NCI-H526 treated with DMSO at 0.1 percent for 48 hours (cell line): ENCODE measurements at regions not wholly inside any gene's neighbourhood (a gene's known extent, or its start where the extent isn't known, plus 50 kb on each side); places are given as distances from the start of the nearest gene placed in this dataset.
"Not testable (repeated sequence)": the region's sequence is repeated elsewhere in the genome, so short reads cannot be mapped to it uniquely, and the experiment has no call there.

Experiments used
- DNase-seq: peaks from one replicate; lab custom pipeline; 2025; lab: John Stamatoyannopoulos, UW

GRCh38 chr9:42434844-42435714 is 251.6 kb downstream of the SPATA31A6 start:
- not testable (repeated sequence) for DNase-seq

GRCh38 chr9:42435715-42436342 is 252.4 kb downstream of the SPATA31A6 start:
- DNase-seq, result not testable (repeated sequence)

GRCh38 chr9:42437057-42437759 is 253.7 kb downstream of the SPATA31A6 start:
- not testable (repeated sequence) for DNase-seq

GRCh38 chr9:42442680-42443079 is 259.2 kb downstream of the SPATA31A6 start:
- DNase-seq, result not testable (repeated sequence)

- DNase-seq, result not testable (repeated sequence)
These were observed 260.0 kb downstream of the SPATA31A6 start for GRCh38 chr9:42443414-42443813.

- DNase-seq, result not testable (repeated sequence)
These were observed 278.0 kb downstream of the SPATA31A6 start for GRCh38 chr9:42461436-42461835.

- not testable (repeated sequence) for DNase-seq
These were observed 278.4 kb downstream of the SPATA31A6 start for GRCh38 chr9:42461863-42462262.

GRCh38 chr9:42463981-42464380 is 280.5 kb downstream of the SPATA31A6 start:
- not testable (repeated sequence) for DNase-seq

- DNase-seq, result not testable (repeated sequence)
These were observed 287.1 kb downstream of the SPATA31A6 start for GRCh38 chr9:42470577-42470976.

GRCh38 chr9:42490989-42491388 is 307.5 kb downstream of the SPATA31A6 start:
- not testable (repeated sequence) for DNase-seq

GRCh38 chr9:42502620-42503264 is 319.3 kb downstream of the SPATA31A6 start:
- not testable (repeated sequence) for DNase-seq

GRCh38 chr9:42508111-42508510 is 324.7 kb downstream of the SPATA31A6 start:
- not testable (repeated sequence) for DNase-seq

- DNase-seq, result not testable (repeated sequence)
These were observed 330.1 kb downstream of the SPATA31A6 start for GRCh38 chr9:42513535-42513934.

GRCh38 chr9:42534325-42534983 is 351.0 kb downstream of the SPATA31A6 start:
- DNase-seq, result not testable (repeated sequence)

GRCh38 chr9:42534984-42535325 is 351.5 kb downstream of the SPATA31A6 start:
- not testable (repeated sequence) for DNase-seq

GRCh38 chr9:42550789-42551357 is 367.4 kb downstream of the SPATA31A6 start:
- not testable (repeated sequence) for DNase-seq

GRCh38 chr9:42568530-42568929 is 385.1 kb downstream of the SPATA31A6 start:
- DNase-seq, result not testable (repeated sequence)

GRCh38 chr9:42568942-42569556 is 385.6 kb downstream of the SPATA31A6 start:
- DNase-seq, result not testable (repeated sequence)

- not testable (repeated sequence) for DNase-seq
These were observed 394.4 kb downstream of the SPATA31A6 start for GRCh38 chr9:42577851-42578250.
